ENCODE measurements at regions not wholly inside any gene's neighbourhood (a gene's known extent, or its start where the extent isn't known, plus 50 kb on each side); places are given as distances from the start of the nearest gene placed in this dataset.

- TF ChIP-seq CTCF (IDR thresholded peaks at IDR 0.05 in 2 of 3, conservative IDR thresholded peaks at IDR 0.05 in 1 of 3; ENCODE audit: control insufficient read depth in 2 of 3, extremely low read depth in 1 of 3, insufficient read depth in 1 of 3, low read depth in 3 of 3, low read length in 3 of 3) (no peak), EZH2 (IDR thresholded peaks at IDR 0.05; ENCODE audit: borderline replicate concordance, control insufficient read depth, low read depth, low read length) (no peak), FOXM1 (IDR thresholded peaks at IDR 0.05; ENCODE audit: low read depth, low read length) (no peak), BRCA1 (IDR thresholded peaks at IDR 0.05; ENCODE audit: low read depth, low read length) (no peak), NFYB (IDR thresholded peaks at IDR 0.05; ENCODE audit: insufficient read depth, low read depth, low read length) (no peak), POLR2A (IDR thresholded peaks at IDR 0.05; ENCODE audit: low read depth, low read length) (no peak), CREB1 (IDR thresholded peaks at IDR 0.05; ENCODE audit: low read depth) (no peak), BACH1 (IDR thresholded peaks at IDR 0.05; ENCODE audit: borderline replicate concordance) (no peak)
Measured at GRCh38 chr2:12805033-12805432, 88.3 kb downstream of the TRIB2 start.
